Ishikawa (cell line): ENCODE measurements at regions not wholly inside any gene's neighbourhood (a gene's known extent, or its start where the extent isn't known, plus 50 kb on each side); places are given as distances from the start of the nearest gene placed in this dataset.

ENCODE experiments used
- CEBPB ChIP-seq: IDR thresholded peaks from 2 replicates; pipeline ENCODE4 v1.6.1; 2012
- CREB1 ChIP-seq: IDR thresholded peaks from 2 replicates; pipeline ENCODE4 v1.6.1; 2012; ENCODE audit warnings: low read depth
- EGR1 ChIP-seq: IDR thresholded peaks from 2 replicates; pipeline ENCODE4 v1.6.1; 2012
- EP300 ChIP-seq: IDR thresholded peaks from 2 replicates; pipeline ENCODE4 v1.6.1; 2012; ENCODE audit warnings: borderline replicate concordance
- FOXM1 ChIP-seq: IDR thresholded peaks from 2 replicates; pipeline ENCODE4 v1.6.1; 2012; ENCODE audit warnings: low read depth, borderline replicate concordance
- MAX ChIP-seq: IDR thresholded peaks from 2 replicates; pipeline ENCODE4 v1.6.1; 2012
- NFIC ChIP-seq: IDR thresholded peaks from 2 replicates; pipeline ENCODE4 v1.6.1; 2012
- RAD21 ChIP-seq: IDR thresholded peaks from 2 replicates; pipeline ENCODE4 v1.6.1; 2012; ENCODE audit warnings: low read depth
- TAF1 ChIP-seq: IDR thresholded peaks from 2 replicates; pipeline ENCODE4 v1.6.1; 2012; ENCODE audit warnings: low read depth, mild to moderate bottlenecking
- TCF12 ChIP-seq: IDR thresholded peaks from 2 replicates; pipeline ENCODE4 v1.6.1; 2012; ENCODE audit warnings: low read depth
- TEAD4 ChIP-seq: IDR thresholded peaks from 2 replicates; pipeline ENCODE4 v1.6.1; 2012
- USF1 ChIP-seq: IDR thresholded peaks from 2 replicates; pipeline ENCODE4 v1.6.1; 2012
- YY1 ChIP-seq: IDR thresholded peaks from 2 replicates; pipeline ENCODE4 v1.6.1; 2012; ENCODE audit warnings: low read depth
- ZBTB7A ChIP-seq: IDR thresholded peaks from 2 replicates; pipeline ENCODE4 v1.6.1; 2012; ENCODE audit warnings: low read depth
- TF ChIP-seq, protein P1 (sequence below): IDR thresholded peaks from 2 replicates; pipeline ENCODE4 v1.6.1; 2012; ENCODE audit warnings: low read depth, mild to moderate bottlenecking

DNA sequence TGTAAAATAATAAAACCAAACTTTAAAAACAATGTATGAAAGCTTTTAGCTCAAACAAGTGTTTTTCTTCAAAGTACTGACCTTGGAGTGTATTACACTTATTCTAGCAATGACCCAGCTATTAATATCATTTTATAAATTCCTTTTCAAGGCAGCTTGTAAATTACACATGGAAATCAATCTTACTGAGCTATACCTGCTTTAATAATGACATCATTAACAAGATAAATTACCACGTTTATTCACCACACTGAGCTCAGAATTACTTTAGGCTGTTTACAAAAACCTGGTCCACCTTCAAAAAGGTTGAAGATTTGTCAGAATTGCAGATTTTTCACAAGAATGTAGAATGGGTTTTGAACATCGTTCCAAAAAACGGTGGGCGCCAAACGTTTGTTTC lies 91.7 kb upstream of the RFLNA start:
- TF ChIP-seq MAX (no peak), USF1 (no peak), YY1 (no peak), FOXM1 (no peak), TCF12 (no peak), EP300 (no peak), CREB1 (no peak)

- TF ChIP-seq RAD21: no peak
- TF ChIP-seq USF1: no peak
- no peak for TF ChIP-seq CREB1
- no peak for TF ChIP-seq NFIC
- no peak for TF ChIP-seq FOXM1
- TF ChIP-seq, protein P1, sequence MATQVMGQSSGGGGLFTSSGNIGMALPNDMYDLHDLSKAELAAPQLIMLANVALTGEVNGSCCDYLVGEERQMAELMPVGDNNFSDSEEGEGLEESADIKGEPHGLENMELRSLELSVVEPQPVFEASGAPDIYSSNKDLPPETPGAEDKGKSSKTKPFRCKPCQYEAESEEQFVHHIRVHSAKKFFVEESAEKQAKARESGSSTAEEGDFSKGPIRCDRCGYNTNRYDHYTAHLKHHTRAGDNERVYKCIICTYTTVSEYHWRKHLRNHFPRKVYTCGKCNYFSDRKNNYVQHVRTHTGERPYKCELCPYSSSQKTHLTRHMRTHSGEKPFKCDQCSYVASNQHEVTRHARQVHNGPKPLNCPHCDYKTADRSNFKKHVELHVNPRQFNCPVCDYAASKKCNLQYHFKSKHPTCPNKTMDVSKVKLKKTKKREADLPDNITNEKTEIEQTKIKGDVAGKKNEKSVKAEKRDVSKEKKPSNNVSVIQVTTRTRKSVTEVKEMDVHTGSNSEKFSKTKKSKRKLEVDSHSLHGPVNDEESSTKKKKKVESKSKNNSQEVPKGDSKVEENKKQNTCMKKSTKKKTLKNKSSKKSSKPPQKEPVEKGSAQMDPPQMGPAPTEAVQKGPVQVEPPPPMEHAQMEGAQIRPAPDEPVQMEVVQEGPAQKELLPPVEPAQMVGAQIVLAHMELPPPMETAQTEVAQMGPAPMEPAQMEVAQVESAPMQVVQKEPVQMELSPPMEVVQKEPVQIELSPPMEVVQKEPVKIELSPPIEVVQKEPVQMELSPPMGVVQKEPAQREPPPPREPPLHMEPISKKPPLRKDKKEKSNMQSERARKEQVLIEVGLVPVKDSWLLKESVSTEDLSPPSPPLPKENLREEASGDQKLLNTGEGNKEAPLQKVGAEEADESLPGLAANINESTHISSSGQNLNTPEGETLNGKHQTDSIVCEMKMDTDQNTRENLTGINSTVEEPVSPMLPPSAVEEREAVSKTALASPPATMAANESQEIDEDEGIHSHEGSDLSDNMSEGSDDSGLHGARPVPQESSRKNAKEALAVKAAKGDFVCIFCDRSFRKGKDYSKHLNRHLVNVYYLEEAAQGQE: no peak
- TF ChIP-seq EP300: no peak
- TF ChIP-seq TCF12: no peak
- TF ChIP-seq CEBPB: no peak
- TF ChIP-seq TAF1: no peak
- no peak for TF ChIP-seq ZBTB7A
- TF ChIP-seq YY1: no peak
- no peak for TF ChIP-seq EGR1
Observed at GRCh38 chr12:124205405-124205804, 89.5 kb upstream of the RFLNA start.

- TF ChIP-seq NFIC: no peak
- TF ChIP-seq TCF12: no peak
- no peak for TF ChIP-seq YY1
- no peak for TF ChIP-seq TAF1
- no peak for TF ChIP-seq TEAD4
- TF ChIP-seq EP300: no peak
- no peak for TF ChIP-seq USF1
Observed at GRCh38 chr12:124207049-124207448, 87.8 kb upstream of the RFLNA start.

DNA sequence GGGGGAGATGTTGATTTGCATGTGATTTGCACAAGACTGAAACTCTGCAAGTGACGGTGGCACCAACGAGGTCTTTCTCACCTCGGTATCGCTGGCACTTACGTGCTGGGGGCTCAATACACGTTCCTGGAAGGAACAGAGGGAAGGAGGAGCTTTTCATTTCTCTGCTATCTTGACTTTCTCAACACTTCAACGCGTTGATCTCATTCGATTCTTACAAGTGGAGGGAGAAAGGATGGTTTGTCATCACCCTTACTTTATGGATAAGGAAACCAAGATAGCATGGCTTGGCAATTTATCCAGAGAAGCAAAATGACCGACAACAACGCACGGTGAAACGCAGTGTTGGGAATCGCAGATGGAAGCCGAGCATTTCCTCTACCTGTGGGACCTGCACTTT lies 87.3 kb upstream of the RFLNA start:
- TF ChIP-seq RAD21: no peak
- no peak for TF ChIP-seq TCF12
- no peak for TF ChIP-seq USF1
- TF ChIP-seq TEAD4: no peak
- TF ChIP-seq TAF1: no peak
- no peak for TF ChIP-seq EGR1
- TF ChIP-seq, protein P1: no peak
- TF ChIP-seq CEBPB: no peak

- TF ChIP-seq NFIC (no peak), CEBPB (no peak), RAD21 (no peak), TCF12 (no peak), CREB1 (no peak), TEAD4 (no peak), FOXM1 (no peak), MAX (no peak), YY1 (no peak), USF1 (no peak), ZBTB7A (no peak), EP300 (no peak), EGR1 (no peak), TAF1 (no peak)
- TF ChIP-seq, protein P1: no peak
Observed at GRCh38 chr12:124208489-124208888, 86.4 kb upstream of the RFLNA start.
